Peyer's patch (tissue), 4 donors: ENCODE measurements at regions not wholly inside any gene's neighbourhood (a gene's known extent, or its start where the extent isn't known, plus 50 kb on each side); places are given as distances from the start of the nearest gene placed in this dataset.

Experiments used
- CTCF ChIP-seq, 6 experiments: fragments of 450-650 bp in 4 of 6; fragments of 200-600 bp in 2 of 6; sonication (generic) in 1 of 6; IDR thresholded peaks; one replicate each; pipeline ENCODE4 v1.5.1; 2017 to 2019; ENCODE audit warnings: antibody characterized with exemption in 6 of 6, mild to moderate bottlenecking in 3 of 6, moderate library complexity in 1 of 6
- POLR2A ChIP-seq, 2 donors: fragments of 450-650 bp; IDR thresholded peaks; one replicate each; pipeline ENCODE4 v1.5.1; 2017; ENCODE audit warnings: antibody characterized with exemption in 2 of 2, mild to moderate bottlenecking in 2 of 2, moderate library complexity in 2 of 2

GRCh38 chr2:142722086-142722485, 155.4 kb upstream of the KYNU start:
- TF ChIP-seq CTCF (IDR thresholded peaks at IDR 0.05) (no peak), POLR2A (IDR thresholded peaks at IDR 0.05) (no peak)
